GM19452 (cell line): ENCODE measurements at regions not wholly inside any gene's neighbourhood (a gene's known extent, or its start where the extent isn't known, plus 50 kb on each side); places are given as distances from the start of the nearest gene placed in this dataset.

ENCODE experiments used
- ATAC-seq: cut with Tn5 transposase; IDR thresholded peaks from one replicate; pipeline ENCODE4 v1.9.1; 2021; ENCODE audit not compliant: unreplicated experiment

GRCh38 chr12:58131986-58132755, 190.8 kb downstream of the ATP23 start:
- ATAC-seq, result no peak

- no peak for ATAC-seq
Measured at GRCh38 chr12:58138424-58138823, 197.1 kb downstream of the ATP23 start.

GRCh38 chr12:58139894-58140293, 198.5 kb downstream of the ATP23 start:
- ATAC-seq, result no peak

GRCh38 chr12:58140395-58140794, 199.0 kb downstream of the ATP23 start:
- no peak for ATAC-seq

GRCh38 chr12:58142991-58143390, 201.6 kb downstream of the ATP23 start:
- no peak for ATAC-seq

GRCh38 chr12:58143498-58143995, 202.2 kb downstream of the ATP23 start:
- ATAC-seq, result no peak

GRCh38 chr12:58148405-58148804, 207.0 kb downstream of the ATP23 start:
- ATAC-seq, result no peak

GRCh38 chr12:58148976-58149375, 207.6 kb downstream of the ATP23 start:
- ATAC-seq, result no peak

GRCh38 chr12:58154359-58154758, 213.0 kb downstream of the ATP23 start:
- ATAC-seq, result no peak

GRCh38 chr12:58156697-58157096, 215.3 kb downstream of the ATP23 start:
- no peak for ATAC-seq

GRCh38 chr12:58159941-58160340, 218.6 kb downstream of the ATP23 start:
- ATAC-seq, result no peak

- ATAC-seq, result no peak
Measured at GRCh38 chr12:58161773-58162172, 220.4 kb downstream of the ATP23 start.

- no peak for ATAC-seq
Measured at GRCh38 chr12:58163021-58163420, 221.7 kb downstream of the ATP23 start.

- ATAC-seq, result no peak
Measured at GRCh38 chr12:58166643-58167042, 225.3 kb downstream of the ATP23 start.

- ATAC-seq, result no peak
Measured at GRCh38 chr12:58167622-58168021, 226.3 kb downstream of the ATP23 start.

GRCh38 chr12:58169826-58170225, 228.5 kb downstream of the ATP23 start:
- ATAC-seq, result no peak

GRCh38 chr12:58171914-58172313, 230.5 kb downstream of the ATP23 start:
- no peak for ATAC-seq

GRCh38 chr12:58172433-58173073, 231.2 kb downstream of the ATP23 start:
- ATAC-seq, result no peak

- no peak for ATAC-seq
Measured at GRCh38 chr12:58174316-58174715, 232.9 kb downstream of the ATP23 start.

GRCh38 chr12:58176296-58176869, 235.0 kb downstream of the ATP23 start:
- ATAC-seq, result no peak

- no peak for ATAC-seq
Measured at GRCh38 chr12:58177366-58177765, 236.0 kb downstream of the ATP23 start.

- ATAC-seq, result no peak
Measured at GRCh38 chr12:58184212-58184611, 242.8 kb downstream of the ATP23 start.
